Renal cortex interstitium (tissue), 11 donors: ENCODE measurements at regions not wholly inside any gene's neighbourhood (a gene's known extent, or its start where the extent isn't known, plus 50 kb on each side); places are given as distances from the start of the nearest gene placed in this dataset.

Experiments used
- DNase-seq, 11 donors: peaks; one replicate each; pipeline ENCODE4 v3.0.0-alpha.2; 2013; ENCODE audit warnings: low read depth in 9 of 11, low spot score in 4 of 11; ENCODE audit errors: extremely low read depth in 1 of 11

DNA sequence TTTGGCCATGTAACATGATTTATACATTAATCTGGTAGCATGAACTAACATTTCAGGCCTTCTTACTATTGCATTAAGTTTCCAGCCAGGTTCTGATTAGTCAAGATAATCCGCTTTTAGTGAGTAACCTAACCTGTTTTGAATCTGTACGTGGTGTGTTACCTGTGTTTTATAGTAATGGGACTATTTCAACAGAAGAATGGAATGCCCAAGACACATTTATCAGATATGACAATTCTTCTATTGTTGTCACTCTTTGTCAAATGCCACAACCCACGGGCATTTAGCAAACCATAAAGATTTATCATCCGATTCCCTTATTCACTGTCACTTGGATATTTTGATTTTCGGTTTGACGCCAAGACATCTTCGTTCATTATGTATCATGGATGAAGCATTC, 117.9 kb downstream of the ETAA1 start:
- DNase-seq = no peak

DNA sequence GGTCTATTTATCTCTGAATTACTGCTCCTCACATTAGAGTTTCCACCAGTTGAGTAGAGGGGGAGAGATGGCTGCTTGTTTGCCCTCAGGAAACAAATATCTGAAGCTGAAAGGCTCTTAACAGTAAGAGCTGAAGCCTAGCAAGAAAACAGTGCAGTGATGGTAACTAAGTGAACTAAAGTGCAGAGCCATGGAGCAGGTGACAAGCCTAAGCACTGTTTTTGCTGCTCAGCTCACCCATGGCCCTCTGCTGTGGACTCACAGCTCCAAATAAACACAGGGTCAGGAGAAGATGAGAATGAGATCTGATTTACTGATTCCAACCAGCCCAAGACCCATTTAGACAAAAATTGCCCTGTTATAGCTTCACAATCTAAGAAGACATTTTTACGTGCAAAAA, 118.4 kb downstream of the ETAA1 start:
- no peak for DNase-seq

DNA sequence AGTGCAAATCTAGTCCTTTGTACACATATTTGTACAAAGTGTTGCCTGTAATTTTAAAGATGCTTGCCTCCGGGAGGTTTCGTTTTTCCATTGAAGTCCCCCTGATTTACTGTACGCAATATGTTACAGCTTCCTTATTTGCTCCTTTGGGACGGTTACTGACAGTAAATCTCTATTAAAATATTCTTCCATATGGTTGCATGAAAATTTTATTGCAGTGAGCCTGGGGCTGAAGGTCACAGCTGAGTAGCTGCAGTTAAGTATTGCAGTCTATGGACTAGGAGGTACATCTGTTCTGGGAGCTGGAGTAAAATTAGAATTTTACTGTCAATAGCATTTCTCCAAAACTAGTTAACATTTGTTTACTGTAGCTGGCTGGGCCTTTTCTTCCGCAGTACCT, 119.2 kb downstream of the ETAA1 start:
- DNase-seq = peak in 9 of 11 donors; percentile 15 to 66 (median 42)

DNA sequence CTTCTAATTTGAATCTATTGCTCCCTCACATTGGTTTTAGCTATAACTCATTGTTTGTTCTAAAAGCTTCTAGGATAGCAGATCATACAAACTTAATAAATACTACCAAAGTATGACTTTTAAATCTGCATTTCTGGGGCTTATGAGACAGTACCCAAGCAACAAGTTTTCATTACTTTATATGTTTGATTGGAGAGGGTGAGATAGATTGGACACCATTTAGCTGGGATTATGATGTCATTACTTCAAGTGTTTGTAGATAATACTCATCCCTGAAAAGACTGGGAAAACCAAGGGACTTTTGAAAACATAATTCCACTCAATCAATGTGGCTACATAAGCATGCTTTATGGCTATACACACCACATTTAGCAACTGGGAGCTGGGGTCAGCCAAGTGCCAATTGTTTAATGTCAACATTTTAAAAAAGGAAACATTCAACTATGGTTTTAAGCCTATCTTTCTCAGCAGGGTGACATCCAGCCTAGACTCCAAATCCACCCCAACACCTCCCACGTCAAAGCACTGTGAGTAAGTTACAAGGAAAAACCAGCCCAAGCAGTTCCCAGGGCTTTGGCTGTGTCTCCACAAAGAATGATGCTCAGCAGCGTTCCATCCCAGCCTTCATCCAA, 119.9 kb downstream of the ETAA1 start:
- DNase-seq = peak in 4 of 11 donors; percentile 32 to 63 (median 41)

DNA sequence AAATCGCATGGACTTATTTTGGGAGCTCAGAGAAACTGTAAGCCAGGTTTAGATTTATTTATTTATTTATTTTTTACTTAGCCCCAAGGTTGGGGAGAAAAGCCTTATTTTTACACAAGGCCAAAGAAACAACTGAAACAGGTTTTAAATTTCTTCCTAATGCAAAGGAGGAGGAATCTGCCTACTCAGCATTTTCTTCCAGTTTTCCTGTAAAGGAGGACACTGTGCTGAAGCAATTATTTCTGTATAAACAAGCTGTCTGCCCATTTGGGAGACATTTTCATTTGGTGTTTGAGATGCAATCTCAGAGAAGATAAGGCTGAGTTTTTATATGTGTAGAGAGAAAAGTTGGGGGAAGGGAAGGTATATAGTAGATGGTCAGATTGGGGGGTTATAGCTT, 125.0 kb downstream of the ETAA1 start:
- no peak for DNase-seq

DNA sequence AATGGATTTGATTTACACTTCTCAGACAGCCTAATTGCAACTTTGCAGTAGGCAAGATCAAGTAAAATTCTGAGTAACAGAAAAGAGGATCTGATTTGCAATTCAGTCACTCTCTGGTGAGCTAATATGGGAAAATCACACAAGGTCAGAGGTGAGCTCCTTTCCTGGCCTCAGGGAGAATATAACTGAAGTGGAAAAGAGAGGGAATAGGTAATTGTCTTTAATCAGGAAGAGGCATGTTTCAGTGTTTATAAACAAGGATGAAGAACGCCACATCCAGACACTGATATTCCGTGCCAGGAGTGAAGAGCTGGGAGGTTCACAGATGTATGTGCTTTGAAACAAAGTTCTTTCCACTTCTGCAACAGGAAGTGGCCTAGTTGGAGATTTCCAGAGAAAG, 127.1 kb downstream of the ETAA1 start:
- no peak for DNase-seq

DNA sequence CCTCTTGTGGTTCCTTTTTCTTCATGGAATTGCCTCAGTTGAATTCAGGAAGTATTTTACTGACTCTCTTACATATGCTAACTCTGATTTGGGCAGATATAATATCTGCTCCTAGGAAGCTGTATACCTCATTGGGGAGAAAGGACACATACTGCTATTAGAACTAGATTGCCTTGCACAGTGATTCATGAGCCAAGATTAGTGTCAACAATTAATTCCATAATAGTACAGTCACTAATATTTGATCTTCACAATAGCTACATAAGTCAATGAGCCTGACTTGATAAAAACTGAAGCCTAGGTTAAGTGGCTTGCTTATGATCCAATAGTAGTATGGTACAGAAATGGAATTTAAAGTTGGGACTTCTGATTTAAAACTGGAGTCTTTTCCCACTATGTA, 127.6 kb downstream of the ETAA1 start:
- no peak for DNase-seq

DNA sequence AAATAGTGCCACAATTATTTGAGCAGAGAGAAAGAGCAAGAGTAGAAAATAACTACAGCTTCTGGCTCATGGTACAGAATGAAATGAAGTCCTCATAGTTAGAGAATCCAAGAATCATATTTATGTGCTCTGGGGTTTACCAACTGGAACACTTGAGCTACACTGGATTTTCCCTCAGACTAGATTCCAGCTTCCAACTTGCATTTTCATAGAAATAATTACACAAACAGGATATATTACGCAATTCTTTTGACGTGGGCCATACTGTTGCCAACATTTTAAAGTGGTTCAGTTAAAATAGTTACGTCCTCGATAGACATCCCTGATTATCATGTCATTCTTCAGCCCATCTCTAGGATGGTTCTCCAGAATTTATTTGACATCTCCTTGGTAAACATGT, 129.2 kb downstream of the ETAA1 start:
- DNase-seq = no peak

DNA sequence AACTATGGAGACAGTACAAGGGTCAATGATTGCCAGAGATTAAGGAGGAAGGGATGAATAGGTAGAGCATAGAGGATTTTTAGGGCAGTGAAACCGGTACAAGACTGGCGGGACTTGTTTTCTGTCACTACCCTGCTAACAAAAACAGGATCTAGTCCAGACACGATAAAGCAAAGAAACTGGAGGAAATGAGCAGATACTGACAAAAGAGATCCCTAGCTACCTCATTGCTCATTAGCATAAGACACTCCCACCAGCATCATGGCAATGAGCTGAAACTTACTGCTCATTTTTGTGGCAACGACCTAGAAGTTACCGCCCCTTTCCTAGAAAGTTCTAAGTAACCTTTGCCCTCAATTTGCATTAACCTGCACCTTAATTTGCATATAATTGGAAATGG, 131.2 kb downstream of the ETAA1 start:
- no peak for DNase-seq

DNA sequence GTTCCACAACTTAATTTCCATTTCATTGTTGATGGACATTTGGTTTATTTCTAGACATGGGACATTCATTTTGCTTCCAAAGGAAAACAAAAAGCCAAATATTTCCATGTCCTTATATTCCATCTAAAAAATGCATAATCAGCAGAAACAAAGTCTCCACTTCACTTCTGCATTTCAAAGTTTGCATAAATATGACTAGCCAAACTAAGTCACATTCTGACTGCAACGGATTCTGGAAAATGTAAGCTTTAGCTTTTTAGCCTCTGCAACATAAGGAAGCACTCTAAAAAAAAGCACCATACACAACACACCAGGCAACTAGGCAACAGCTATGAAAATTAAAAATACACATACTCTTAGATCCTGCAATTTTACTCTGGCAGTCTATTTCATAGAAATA, 135.3 kb downstream of the ETAA1 start:
- no peak for DNase-seq

DNA sequence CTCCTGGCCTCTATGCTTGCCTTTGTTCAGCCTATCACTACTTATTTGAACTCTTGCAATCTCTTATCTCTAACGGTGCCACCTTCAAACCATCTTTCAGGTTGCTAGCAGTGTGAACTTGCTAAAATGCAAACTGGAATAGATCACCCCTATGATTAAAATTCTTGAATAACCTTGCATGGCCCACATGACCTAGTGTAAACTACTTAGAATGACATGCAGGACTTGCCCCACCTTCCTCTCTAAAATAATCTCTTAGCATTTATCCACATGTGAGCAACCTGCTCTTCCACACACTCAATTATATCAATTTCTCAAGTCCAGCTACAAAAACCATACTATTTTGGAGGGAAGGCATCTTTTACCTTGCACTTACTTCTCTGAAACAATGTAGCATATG, 137.6 kb downstream of the ETAA1 start:
- no peak for DNase-seq

DNA sequence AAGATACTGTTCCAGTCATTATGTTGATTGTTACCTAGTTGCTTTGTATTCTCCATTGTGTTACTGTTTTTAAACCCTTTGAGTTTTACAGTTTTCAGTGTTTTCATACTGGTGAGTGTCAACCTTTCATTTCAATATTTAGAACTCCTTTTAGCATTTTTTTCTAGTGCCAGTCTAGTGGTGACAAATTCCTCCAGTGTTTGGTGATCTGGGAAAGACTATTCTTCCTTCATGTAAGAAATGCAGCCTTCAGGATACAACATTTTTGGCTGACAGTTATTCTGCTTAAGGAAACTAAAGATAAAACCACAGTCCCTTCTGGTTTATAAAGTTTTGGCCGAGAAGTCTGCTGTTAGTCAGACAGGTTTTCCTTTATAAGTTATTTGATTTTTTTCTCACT, 143.8 kb downstream of the ETAA1 start:
- no peak for DNase-seq

DNA sequence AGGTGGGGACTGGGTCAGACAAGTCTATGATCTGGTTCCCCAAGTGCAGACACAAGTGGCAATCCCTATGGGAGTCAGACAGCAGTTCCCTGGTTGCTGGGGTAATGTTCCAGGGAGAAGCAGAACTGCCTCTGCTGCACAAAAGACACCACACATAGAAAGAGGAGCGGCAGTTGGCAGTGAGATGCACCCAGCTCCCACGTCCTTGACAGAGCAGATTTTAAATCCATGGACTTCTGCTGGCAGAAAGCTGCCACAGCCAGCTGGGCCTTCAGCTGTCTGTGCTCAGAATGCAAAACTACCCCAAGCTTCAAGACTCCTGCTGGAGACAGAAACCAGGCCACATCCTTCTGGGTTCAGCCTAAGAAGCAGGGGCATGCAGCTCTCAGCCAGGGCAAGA, 147.2 kb downstream of the ETAA1 start:
- no peak for DNase-seq

DNA sequence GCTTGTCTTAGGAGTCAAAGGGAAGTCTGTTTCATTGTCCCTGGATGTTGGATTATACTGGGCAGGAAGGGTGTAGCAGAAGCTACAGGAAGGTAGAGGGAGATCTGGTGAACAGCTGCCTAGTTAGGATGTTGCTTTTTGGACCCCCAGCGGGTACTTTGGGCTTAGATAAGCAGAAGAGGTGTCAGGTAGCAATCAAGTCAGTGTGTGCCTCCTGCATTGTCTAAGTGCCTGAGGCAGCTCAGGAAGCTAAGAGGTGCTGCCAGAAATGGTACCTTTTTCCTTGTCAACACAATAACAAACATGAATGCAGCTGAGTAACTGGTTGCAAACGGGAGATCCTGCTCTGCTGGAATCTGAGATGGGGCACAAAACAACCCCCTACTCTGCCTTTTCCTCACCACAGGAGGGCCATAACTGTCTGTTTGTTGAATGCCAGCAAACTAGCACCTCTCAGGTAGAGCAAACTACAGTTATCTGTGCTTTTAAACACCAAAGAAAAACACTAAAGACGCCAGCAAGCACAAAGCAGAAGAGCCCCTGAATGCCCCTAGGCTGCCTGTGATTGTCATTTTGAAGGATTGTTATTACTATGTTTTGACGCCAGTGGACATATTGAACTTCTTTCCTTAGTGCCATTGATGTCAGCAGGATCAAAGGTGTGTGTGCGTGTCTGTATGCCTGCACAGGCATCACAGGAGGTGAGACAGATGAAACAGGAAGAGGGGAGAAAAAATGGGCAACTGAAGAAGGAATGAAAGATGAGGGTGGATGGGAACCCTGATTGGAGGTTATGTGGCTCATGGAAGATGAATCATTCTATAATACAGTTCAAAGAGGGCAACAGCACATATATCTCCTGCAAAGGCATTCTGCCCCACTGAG, 151.4 kb downstream of the ETAA1 start:
- DNase-seq = no peak

DNA sequence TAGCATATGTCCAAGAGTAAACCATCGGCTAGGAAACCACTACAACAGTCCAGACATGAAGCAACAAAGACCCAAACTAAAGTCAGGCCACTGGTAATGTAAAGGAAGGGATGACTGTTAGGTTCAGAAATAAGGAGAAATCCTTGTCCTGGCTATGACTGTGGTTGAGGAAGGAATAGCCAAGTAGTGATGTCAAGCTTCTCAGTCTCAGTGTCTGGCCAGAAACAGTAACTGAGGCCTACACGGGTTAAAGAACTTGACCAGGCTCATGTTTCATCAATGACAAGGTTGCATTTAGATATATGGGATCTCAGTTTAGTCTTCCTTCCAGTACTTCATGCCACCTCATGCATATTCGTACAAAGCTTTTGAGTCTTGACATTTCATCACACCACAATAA, 162.0 kb downstream of the ETAA1 start:
- DNase-seq = no peak

DNA sequence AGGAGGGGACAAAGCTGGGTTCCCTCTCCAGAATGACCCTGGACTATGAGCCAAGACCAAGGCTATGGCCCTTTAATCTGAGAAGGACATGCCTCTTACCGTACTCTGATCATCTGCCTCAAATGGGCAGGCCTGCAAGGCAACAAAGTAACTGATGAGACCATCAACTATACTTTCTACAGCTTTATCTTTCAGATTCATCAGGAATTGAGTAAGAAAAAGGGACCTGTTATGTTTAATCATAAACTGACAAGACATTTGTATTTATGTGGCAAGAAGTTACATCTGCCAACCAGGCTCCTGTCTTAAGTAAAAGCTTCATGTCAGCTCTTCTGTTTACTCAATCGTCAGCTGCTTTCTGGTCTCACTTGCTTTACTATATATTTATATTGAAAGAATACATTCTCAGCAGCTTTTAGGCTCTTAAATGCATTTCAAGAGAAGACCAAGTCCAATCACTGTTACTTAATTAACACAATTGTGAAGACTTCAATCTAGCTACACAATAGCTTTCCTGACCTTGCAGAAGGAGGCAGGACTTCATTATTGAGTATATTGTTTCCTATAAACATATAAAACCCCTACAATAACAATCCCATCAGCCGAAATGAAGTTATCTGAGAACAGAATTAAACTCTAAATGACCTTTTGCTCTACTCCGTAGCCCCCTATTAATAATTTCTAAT, 163.8 kb downstream of the ETAA1 start:
- no peak for DNase-seq

DNA sequence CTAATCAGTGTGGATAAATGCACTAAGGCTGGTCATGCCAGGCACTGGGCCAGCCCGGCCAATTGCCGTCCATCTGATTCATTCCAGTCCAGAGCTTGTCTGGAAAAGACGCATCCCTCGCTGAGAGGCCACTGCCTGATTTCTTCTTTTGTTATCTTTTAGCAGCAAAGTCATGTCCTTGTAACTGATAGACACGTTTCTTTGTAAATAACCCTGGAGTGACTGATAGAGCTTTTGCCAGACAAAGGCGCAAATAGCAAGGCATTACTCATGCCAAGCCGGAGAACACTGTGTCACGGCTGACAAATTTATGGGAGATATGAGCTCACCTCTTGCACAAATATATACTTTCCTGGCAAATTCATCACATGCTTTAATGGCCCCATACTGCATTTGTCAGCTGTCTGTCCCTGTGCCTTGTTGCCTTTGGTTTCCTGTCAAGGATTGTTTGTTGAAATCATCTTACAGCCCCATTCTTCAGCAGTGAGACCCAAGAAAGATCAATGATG, 164.4 kb downstream of the ETAA1 start:
- no peak for DNase-seq

DNA sequence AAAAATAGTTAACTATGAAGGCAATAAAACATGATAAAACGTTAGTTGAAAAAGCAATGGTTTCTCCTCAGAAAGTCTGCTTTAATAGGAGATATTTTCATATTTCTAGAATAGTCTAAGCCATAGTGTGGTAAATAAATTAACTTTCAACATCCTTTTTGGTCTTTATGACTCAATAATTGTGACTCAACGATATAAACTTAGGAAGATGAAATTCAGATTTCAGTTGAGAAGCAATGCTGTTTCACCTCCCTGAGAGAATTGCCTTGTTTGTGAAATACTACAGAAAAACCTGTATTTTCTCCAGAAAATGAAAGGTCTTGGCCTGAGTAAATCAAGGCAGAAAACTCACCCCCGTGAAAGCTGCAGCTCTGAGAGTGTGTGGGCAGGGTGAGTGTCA, 166.9 kb downstream of the ETAA1 start:
- DNase-seq = no peak

DNA sequence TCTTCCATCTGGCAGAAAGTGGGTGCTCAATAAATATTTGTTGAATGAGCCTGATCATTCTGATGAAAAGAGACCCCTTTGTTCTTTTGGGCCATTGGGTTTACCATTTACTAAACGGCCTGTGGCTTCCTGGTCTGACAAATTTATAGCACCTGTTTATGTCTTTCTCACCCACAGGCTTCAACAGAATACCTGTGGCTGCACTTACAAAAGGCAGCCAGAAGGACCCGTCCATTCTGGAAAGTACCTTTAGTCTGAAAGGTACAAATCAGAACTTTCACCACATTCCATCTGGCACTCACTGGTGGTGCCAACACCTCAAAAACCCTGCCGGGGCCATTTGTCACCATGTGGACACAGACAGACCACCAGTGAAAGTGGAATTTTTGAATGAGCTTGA, 167.5 kb downstream of the ETAA1 start:
- no peak for DNase-seq

DNA sequence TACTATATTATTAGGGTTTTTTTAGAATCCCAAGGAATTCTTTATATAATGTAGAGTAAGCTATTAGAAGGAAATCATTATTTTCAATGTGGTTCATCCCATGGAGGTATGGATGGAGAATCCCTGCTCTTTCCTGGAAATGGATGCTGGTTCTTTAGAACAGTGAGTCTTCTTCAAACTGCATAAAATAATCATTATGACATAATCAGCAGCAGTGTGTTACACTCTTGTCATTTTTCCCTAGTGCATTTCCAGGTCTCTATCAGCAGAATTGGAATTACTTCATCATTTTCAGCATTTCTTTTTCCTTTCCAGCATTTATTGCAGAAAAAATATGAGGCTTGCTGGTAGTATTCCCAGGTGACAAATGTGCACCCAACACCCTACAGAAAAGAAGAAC, 168.1 kb downstream of the ETAA1 start:
- DNase-seq = no peak
